Retinal pigment epithelial cell (primary cell): ENCODE measurements at regions not wholly inside any gene's neighbourhood (a gene's known extent, or its start where the extent isn't known, plus 50 kb on each side); places are given as distances from the start of the nearest gene placed in this dataset.

Source experiments
- DNase-seq: peaks from one replicate; pipeline ENCODE4 v3.0.0-alpha.2; 2010; ENCODE audit warnings: low read depth
- H3K4me3 ChIP-seq: 2 replicates; pipeline ENCODE4 v1.5.1; 2011; ENCODE audit warnings: mild to moderate bottlenecking, low read length, control low read depth, moderate library complexity
- CTCF ChIP-seq: conservative IDR thresholded peaks from 2 replicates; pipeline ENCODE4 v1.5.1; 2011; ENCODE audit warnings: low read depth, low read length, control low read depth, inconsistent platforms

DNA sequence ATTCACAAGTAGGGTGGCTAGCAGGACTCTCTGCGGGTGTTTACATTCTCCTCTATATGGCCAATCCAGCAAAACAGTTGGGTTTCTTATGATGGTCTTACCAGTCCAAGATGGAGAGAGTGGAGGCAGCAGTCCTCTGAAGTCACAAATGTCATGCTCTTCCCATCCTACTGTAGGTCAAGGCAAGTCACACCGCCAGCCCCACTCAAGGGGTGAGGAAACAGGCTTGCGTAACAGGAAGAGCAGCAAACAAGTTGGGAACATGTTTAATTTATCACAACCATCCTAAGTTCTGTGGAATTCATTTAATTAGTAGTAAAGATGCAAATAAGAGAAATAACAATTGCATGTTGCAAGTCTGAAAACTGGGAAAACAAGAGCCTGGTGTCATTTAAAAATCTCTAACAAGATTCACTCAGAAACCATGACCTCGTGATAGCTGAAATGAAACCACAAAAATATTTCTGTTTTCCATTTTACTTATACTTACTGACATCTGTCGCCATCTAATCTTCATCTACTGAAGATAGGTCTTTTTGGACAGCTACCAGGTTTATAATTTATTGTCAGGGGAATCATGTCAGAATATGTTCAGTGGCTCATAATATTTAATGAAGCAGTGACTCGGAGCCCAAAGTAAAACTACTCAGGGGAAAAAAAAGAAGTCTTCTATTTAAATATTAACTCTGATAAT lies 349.1 kb upstream of the FMN2 start:
- no peak for TF ChIP-seq CTCF
- DNase-seq, result no peak
- H3K4me3 ChIP-seq, result no peak overlapping the region

DNA sequence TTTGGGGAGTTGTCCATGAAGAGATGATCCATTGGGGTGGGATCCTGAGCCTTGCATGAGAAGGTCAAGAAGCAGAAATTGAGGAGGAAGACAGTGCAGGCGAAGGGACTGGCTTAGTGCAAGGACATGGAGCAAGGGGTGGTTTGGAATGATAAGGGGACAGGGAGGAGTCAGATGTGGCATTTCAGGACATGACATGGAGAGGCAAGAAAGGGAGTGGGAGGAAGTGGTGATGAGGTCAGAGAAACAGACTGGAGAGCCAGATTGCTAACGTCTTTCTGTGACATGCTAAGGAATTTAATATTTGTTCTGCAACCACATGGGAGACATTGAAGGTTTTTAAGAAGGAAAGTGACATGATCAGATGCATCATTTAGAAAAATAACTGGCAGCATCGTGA lies 346.8 kb upstream of the FMN2 start:
- DNase-seq, result no peak
- no peak for TF ChIP-seq CTCF
- no peak overlapping the region for H3K4me3 ChIP-seq

DNA sequence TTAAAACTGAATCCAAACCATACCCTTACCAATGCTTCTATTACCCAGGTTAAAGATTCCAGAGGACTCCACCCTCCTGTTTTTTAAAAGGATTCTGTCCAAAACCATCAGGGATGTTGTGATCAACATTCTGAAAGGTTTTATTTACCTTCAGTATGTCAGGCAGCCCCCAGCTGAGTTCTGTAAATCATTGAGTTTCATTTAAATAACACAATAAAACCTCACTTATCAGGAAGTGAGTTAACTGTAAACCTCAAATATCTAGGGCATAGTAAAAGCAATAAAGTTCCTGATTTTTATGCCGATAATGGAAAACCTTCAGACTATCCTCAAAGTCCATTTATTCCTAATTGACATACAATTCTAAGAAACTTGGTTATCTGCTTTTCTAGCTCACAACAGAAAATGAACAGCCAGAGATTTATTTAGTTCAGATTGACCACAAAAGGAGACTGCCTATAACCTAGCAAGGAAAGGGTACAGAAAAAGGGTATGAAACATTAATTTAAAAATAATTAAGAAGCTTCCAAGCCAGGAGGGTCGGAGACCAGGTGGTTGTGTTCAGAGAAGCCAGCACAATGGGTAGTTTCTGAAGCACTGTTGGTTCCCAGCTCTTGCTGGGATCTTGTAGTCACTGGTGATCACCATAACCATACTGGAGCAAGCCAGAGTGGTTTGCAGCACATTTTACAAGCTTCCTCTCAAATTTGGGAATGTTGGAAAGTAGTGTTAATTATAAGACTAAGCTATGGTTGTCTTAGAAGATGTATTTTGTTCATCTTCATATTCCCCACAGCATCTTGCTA lies 336.4 kb upstream of the FMN2 start:
- H3K4me3 ChIP-seq, result no peak overlapping the region
- no peak for TF ChIP-seq CTCF
- DNase-seq, result no peak

DNA sequence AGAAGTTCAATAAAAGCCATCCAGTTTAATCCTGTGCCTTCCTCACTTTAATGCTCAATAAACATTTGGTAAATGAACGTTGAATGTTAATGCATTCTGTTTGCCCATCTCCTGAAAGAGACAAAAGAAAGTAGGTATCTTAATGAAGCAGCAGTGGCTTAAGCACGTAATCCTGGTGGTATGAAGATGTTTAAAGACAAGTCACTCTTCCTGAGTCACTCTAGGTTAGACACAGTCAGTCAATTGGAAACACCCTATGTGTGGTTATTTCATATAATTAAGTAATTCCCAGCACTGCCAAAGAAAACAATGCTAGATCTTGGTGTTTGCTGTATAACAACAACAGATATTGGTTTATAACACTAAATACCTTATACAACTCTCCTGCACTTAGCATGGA lies 334.0 kb upstream of the FMN2 start:
- no peak overlapping the region for H3K4me3 ChIP-seq
- DNase-seq, result no peak
- no peak for TF ChIP-seq CTCF

DNA sequence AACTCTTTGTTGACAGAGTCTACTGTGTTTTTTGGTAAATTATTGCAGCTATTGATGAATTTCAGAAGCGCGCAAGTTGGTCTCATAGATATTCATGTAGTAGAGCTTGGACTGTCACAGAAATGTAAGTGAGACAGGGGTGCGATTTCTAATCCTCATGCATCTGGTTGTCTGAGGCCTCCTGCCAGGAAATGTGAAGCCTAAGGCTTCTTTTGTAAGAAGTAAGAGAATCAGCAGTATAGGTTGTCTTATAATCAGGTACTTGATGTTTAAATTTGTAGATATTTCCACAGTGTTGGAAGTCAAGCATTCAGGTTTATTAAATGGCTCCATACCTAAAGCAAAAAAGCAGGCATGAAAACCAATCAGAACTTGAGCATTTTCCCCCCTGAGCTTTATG lies 332.9 kb upstream of the FMN2 start:
- H3K4me3 ChIP-seq, result no peak overlapping the region
- no peak for TF ChIP-seq CTCF
- DNase-seq, result no peak

DNA sequence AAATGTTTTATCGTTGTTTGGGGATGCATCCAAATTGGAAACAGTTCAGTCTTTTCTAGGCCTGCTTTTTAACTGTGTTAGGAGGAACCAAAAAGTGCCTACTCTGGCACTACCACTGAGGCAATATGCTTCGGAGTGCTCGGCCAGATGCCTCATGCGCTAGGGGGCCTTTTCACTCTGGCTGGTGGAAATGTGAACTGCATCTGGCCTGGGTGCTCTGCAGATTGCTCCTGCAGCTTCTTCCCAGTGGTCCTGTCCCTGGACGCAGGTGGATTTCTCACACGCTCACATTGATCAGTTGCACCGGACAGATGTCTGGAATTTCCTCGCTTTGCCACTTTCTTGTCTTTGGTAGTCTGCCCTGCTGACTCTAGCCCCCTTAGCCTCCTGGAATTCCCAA lies 330.2 kb upstream of the FMN2 start:
- DNase-seq, result no peak
- H3K4me3 ChIP-seq, result no peak overlapping the region
- TF ChIP-seq CTCF, result no peak

DNA sequence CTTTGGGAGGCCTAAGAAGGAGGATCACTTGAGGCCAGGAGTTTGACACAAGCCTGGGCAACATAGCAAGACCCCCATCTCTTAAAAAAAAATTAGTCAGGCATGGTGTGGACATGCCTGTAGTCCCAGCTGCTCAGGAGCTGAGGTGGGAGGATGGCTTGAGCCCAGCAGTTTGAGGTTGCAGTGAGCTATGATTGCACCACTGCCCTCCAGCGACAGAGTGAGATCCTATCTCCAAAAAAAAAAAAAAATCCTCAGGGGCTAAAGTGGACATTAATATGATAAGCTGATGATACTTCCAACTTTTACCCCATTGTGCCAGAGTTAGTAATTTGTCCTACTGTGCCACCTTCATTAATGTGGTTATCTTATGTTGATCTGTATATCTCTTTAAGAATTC lies 327.8 kb upstream of the FMN2 start:
- TF ChIP-seq CTCF, result no peak
- no peak for DNase-seq
- H3K4me3 ChIP-seq, result no peak overlapping the region
